Lung (tissue), 11 donors: ENCODE measurements at regions not wholly inside any gene's neighbourhood (a gene's known extent, or its start where the extent isn't known, plus 50 kb on each side); places are given as distances from the start of the nearest gene placed in this dataset.

Source experiments
- ATAC-seq: fragments of 200-7000 bp; cut with Tn5 transposase; one replicate; pipeline ENCODE4 v1.9.1; 2020; ENCODE audit warnings: moderate number of reproducible peaks; ENCODE audit not compliant: insufficient read depth, low FRiP score
- DNase-seq, 3 donors: peaks; one replicate each; pipeline ENCODE4 v3.0.0-alpha.2; 2013 to 2017
- H3K27ac ChIP-seq, 2 donors: one replicate each; pipeline ENCODE4 v1.5.1; 2013; ENCODE audit warnings: mild to moderate bottlenecking in 2 of 2, moderate library complexity in 2 of 2, control low read depth in 1 of 2, inconsistent platforms in 1 of 2, low read depth in 1 of 2, low read length in 1 of 2
- H3K27me3 ChIP-seq, 3 donors: one replicate each; pipeline ENCODE4 v1.5.1; 2013; ENCODE audit warnings: low read length in 2 of 3; ENCODE audit not compliant: control insufficient read depth in 3 of 3, insufficient read depth in 3 of 3
- H3K36me3 ChIP-seq, 4 donors: one replicate each; pipeline ENCODE4 v1.5.1; 2013; ENCODE audit warnings: low read length in 4 of 4, mild to moderate bottlenecking in 1 of 4, moderate library complexity in 1 of 4; ENCODE audit not compliant: control insufficient read depth in 4 of 4, insufficient read depth in 4 of 4
- H3K4me1 ChIP-seq, 5 donors: one replicate each; pipeline ENCODE4 v1.5.1; 2013; ENCODE audit warnings: low read length in 5 of 5, mild to moderate bottlenecking in 2 of 5, moderate library complexity in 1 of 5; ENCODE audit not compliant: control insufficient read depth in 5 of 5, insufficient read depth in 5 of 5
- H3K4me3 ChIP-seq: one replicate; pipeline ENCODE4 v1.5.1; 2013; ENCODE audit warnings: mild to moderate bottlenecking, control low read depth, moderate library complexity
- H3K9ac ChIP-seq, 2 donors: one replicate each; pipeline ENCODE4 v1.5.1; 2013; ENCODE audit warnings: low read length in 2 of 2, control low read depth in 1 of 2; ENCODE audit not compliant: insufficient read depth in 1 of 2
- H3K9me3 ChIP-seq, 4 donors: one replicate each; pipeline ENCODE4 v1.5.1; 2013; ENCODE audit warnings: low read length in 3 of 4, mild to moderate bottlenecking in 1 of 4, moderate library complexity in 1 of 4; ENCODE audit not compliant: control insufficient read depth in 4 of 4, insufficient read depth in 3 of 4
- WGBS, 2 donors: extraction: QIAGEN DNeasy Blood & Tissue Kit; methylation state at CpG; one replicate each; pipeline ENCODE4 v1.1.7; 2013; 5-methylcytosine and 5-hydroxymethylcytosine counted together
- TF ChIP-seq, protein P1 (sequence below): IDR thresholded peaks from 2 replicates; pipeline ENCODE4 v1.5.1; 2012; ENCODE audit warnings: mild to moderate bottlenecking; ENCODE audit errors: control extremely low read depth, extremely low read depth
- donor health status: control.
- donor health status: control.
- donor health status: Bipolar disorder and iron deficiency.
- donor health status: healthy.
- donor health status: DM: yes; HTN: yes; CAD: no.

DNA sequence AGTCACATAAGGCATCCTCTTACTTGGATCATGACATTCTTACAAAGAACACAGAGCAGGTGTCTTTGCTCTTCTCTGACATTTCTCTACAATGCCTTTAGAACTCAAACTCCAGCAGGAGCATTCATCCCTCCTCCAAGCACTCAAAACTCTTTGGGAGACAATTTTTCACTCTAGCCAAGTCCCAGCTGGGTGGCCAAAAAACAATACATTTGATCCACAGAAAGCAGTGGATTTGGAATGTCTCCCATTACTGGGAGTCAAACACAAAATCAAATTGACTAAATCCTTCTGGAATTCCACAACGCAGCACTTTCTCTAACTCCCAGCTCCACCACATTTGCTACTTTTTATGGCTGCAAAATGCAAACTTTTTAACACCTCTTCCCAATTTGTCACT lies 108.6 kb upstream of the VGLL2 start:
- Histone ChIP-seq H3K36me3 (no peaks in the 10 kb centered on the region), H3K9ac (no peak overlapping the region), H3K4me1 (peaks cover 0 to 6% (median 0%) of the 10 kb centered on the region in 5 donors), H3K9me3 (no peaks in the 10 kb centered on the region), H3K4me3 (no peak overlapping the region), H3K27ac (no peak overlapping the region), H3K27me3 (no peaks in the 10 kb centered on the region)
- 46 to 57% methylated on average over 1 of the region's 1 CpG for WGBS, 2 donors
- TF ChIP-seq, protein P1, sequence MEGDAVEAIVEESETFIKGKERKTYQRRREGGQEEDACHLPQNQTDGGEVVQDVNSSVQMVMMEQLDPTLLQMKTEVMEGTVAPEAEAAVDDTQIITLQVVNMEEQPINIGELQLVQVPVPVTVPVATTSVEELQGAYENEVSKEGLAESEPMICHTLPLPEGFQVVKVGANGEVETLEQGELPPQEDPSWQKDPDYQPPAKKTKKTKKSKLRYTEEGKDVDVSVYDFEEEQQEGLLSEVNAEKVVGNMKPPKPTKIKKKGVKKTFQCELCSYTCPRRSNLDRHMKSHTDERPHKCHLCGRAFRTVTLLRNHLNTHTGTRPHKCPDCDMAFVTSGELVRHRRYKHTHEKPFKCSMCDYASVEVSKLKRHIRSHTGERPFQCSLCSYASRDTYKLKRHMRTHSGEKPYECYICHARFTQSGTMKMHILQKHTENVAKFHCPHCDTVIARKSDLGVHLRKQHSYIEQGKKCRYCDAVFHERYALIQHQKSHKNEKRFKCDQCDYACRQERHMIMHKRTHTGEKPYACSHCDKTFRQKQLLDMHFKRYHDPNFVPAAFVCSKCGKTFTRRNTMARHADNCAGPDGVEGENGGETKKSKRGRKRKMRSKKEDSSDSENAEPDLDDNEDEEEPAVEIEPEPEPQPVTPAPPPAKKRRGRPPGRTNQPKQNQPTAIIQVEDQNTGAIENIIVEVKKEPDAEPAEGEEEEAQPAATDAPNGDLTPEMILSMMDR = no peak
- ATAC-seq (no peak), DNase-seq (no peak)

DNA sequence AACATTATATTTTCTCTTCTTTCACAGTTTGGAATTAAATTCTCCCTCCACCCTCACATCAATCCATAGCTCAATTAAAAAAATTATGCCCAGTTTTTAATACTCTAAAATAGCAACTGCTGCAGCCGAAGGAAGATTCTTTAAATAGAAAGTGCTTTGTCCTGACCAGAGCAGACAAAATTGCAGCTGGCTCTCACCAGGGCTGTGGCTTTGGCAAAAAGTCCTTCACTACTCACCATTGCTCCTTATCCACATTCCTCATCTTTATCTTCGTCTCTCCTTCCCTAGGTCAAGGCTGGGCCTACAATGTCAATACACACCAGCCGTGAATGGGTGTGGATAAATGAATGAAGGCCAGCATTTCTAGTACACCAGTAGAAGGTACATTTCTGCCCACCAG lies 107.9 kb upstream of the VGLL2 start:
- Histone ChIP-seq H3K4me3 (no peak overlapping the region), H3K27me3 (no peaks in the 10 kb centered on the region), H3K27ac (no peak overlapping the region), H3K9ac (no peak overlapping the region), H3K4me1 (peaks cover 0 to 6% (median 0%) of the 10 kb centered on the region in 5 donors), H3K9me3 (peaks cover 0 to 2% (median 0%) of the 10 kb centered on the region in 4 donors), H3K36me3 (no peaks in the 10 kb centered on the region)
- DNase-seq = no peak
- 46 to 63% methylated on average over 3 of the region's 3 CpGs for WGBS, 2 donors
- TF ChIP-seq, protein P1 = no peak
- no peak for ATAC-seq

DNA sequence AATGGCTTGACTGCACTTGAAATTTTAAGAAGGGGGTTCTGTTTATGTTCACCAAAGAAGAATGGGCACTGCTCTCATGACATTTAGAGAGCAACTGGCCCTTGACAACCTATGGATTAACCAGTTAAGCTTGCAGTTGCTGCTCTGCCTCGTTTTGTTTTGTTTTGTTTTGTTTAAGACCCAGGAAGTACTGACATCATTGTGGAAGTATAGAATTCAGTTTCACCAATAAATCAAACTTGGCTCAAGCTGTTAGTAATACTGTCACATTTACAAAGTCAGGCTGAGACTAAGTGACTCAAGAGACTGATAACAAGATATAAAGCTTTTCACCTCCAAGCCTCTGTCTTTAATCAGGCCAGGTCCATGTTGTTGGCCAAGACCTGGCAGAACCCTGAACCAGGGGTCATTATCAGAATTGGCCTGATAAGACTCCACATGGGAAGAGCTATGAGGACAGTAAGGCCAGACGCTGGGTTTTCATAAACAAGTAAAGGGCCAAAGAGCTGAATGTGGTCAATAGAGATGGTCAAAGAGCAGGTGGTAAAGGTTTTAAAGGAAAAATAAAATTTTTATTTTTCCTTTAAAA lies 99.4 kb upstream of the VGLL2 start:
- DNase-seq (no peak), ATAC-seq (no peak)
- H3K36me3 ChIP-seq = no peaks in the 10 kb centered on the region
- no peak overlapping the region for H3K27ac ChIP-seq
- no peak overlapping the region for H3K9ac ChIP-seq
- WGBS, 2 donors = 33 to 45% methylated on average over 2 of the region's 2 CpGs
- H3K9me3 ChIP-seq = peaks cover 0 to 2% (median 0%) of the 10 kb centered on the region in 4 donors
- no peaks in the 10 kb centered on the region for H3K27me3 ChIP-seq
- H3K4me3 ChIP-seq = no peak overlapping the region
- TF ChIP-seq, protein P1 = no peak
- H3K4me1 ChIP-seq = peaks cover 0 to 3% (median 0%) of the 10 kb centered on the region in 5 donors
